ENCODE measurements at regions not wholly inside any gene's neighbourhood (a gene's known extent, or its start where the extent isn't known, plus 50 kb on each side); places are given as distances from the start of the nearest gene placed in this dataset.

DNA sequence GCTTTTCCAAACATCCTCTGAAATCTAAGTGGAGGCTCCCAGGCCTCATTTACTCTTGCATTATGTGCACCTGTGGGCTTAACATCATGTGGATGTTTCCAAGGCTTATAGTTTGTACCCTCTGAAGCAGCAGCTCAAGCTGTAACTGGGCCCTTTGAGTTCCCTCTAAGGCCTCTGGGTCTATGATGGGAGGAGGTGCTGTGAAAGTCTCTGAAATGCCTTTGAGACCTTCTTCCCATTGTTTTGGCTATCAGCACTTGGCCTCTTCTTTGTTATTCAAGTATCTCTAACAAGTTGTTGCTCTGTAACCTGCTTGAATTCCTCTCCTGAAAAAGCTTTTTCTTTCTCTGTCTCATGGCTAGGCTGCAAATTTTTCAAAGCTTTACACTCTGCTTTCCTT, 58.1 kb upstream of the MYT1L start:
- intact Hi-C loops (cut with DNase I; ENCODE audit: low total_unique reads) = no loop called here
- H3K4me3 ChIP-seq (ENCODE audit: low read depth, poor library complexity, severe bottlenecking) = no peak overlapping the region
- no peak for TF ChIP-seq POLR2A (IDR thresholded peaks at IDR 0.05)
- TF ChIP-seq, protein P1, sequence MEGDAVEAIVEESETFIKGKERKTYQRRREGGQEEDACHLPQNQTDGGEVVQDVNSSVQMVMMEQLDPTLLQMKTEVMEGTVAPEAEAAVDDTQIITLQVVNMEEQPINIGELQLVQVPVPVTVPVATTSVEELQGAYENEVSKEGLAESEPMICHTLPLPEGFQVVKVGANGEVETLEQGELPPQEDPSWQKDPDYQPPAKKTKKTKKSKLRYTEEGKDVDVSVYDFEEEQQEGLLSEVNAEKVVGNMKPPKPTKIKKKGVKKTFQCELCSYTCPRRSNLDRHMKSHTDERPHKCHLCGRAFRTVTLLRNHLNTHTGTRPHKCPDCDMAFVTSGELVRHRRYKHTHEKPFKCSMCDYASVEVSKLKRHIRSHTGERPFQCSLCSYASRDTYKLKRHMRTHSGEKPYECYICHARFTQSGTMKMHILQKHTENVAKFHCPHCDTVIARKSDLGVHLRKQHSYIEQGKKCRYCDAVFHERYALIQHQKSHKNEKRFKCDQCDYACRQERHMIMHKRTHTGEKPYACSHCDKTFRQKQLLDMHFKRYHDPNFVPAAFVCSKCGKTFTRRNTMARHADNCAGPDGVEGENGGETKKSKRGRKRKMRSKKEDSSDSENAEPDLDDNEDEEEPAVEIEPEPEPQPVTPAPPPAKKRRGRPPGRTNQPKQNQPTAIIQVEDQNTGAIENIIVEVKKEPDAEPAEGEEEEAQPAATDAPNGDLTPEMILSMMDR (IDR thresholded peaks at IDR 0.05) = no peak
- DNase-seq (ENCODE audit: low spot score in 2 of 2) = no peak

Data from lower leg skin (tissue), 4 donors.